ENCODE measurements at regions not wholly inside any gene's neighbourhood (a gene's known extent, or its start where the extent isn't known, plus 50 kb on each side); places are given as distances from the start of the nearest gene placed in this dataset.
"Not testable (repeated sequence)": the region's sequence is repeated elsewhere in the genome, so short reads cannot be mapped to it uniquely, and the experiment has no call there.

GRCh38 chr9:62880453-62880852 is 1690.6 kb downstream of the SPATA31A7 start:
- not testable (repeated sequence) for TF ChIP-seq CTCF, EZH2 (IDR thresholded peaks at IDR 0.05)

Measured in neural progenitor cell (in vitro differentiated cells).